SK-N-SH (cell line): ENCODE measurements at regions not wholly inside any gene's neighbourhood (a gene's known extent, or its start where the extent isn't known, plus 50 kb on each side); places are given as distances from the start of the nearest gene placed in this dataset.

ENCODE experiments used
- CTCF ChIA-PET: fragments of 300-600, 350-600 bp; formaldehyde crosslinking; extraction: SDS; loops from one replicate; lab custom pipeline; 2021; lab: Yijun Ruan, JAX
- POLR2A ChIA-PET: fragments of 350-600 bp; sonication (Branson Sonifier 250); formaldehyde crosslinking; extraction: SDS; loops from one replicate; lab custom pipeline; 2020; ENCODE audit warnings: antibody characterized with exemption, inconsistent platforms; lab: Yijun Ruan, JAX
- DNase-seq: peaks from one replicate; pipeline ENCODE4 v3.0.0; 2012
- H2AFZ ChIP-seq: fragments of 200-600 bp; sonication (generic); 2 replicates; pipeline ENCODE4 v1.8.1; 2016; ENCODE audit warnings: antibody characterized with exemption, mild to moderate bottlenecking, low read depth
- H3F3A ChIP-seq: fragments of 200-600 bp; sonication (generic); replicated peaks from 2 replicates; pipeline ENCODE3; 2016; ENCODE audit warnings: antibody characterized with exemption, mild to moderate bottlenecking; ENCODE audit not compliant: insufficient read depth
- H3K27ac ChIP-seq, 2 experiments: fragments of 200-500 bp in 1 of 2; fragments of 200-600 bp in 1 of 2; sonication (Bioruptor generic) in 1 of 2; sonication (generic), shearing (Covaris generic) in 1 of 2; 2 replicates each; pipeline versions ENCODE4 v1.5.1 to v1.6.1; 2014 to 2016; ENCODE audit warnings: low read depth in 2 of 2, inconsistent platforms in 1 of 2, low read length in 1 of 2, mild to moderate bottlenecking in 1 of 2, mixed read lengths in 1 of 2
- H3K27me3 ChIP-seq: fragments of 200-600 bp; sonication (generic), shearing (Covaris generic); 2 replicates; pipeline ENCODE4 v1.6.1; 2016; ENCODE audit warnings: mixed run types; ENCODE audit not compliant: insufficient read depth
- H3K36me3 ChIP-seq, 2 experiments: fragments of 200-500 bp in 1 of 2; fragments of 200-600 bp in 1 of 2; sonication (Bioruptor generic) in 1 of 2; sonication (generic) in 1 of 2; replicated peaks in 1 of 2; 2 replicates each; pipeline versions ENCODE3 to v1.5.1; 2014 to 2016; ENCODE audit warnings: low read length in 1 of 2, mild to moderate bottlenecking in 1 of 2; ENCODE audit not compliant: insufficient read depth in 2 of 2, control insufficient read depth in 1 of 2
- H3K4me1 ChIP-seq, 2 experiments: fragments of 200-500 bp in 1 of 2; fragments of 200-600 bp in 1 of 2; sonication (Bioruptor generic) in 1 of 2; sonication (generic), shearing (Covaris generic) in 1 of 2; 2 replicates each; pipeline versions ENCODE4 v1.5.1 to v1.6.1; 2014 to 2016; ENCODE audit warnings: low read depth in 1 of 2, low read length in 1 of 2, mixed run types in 1 of 2; ENCODE audit not compliant: insufficient read depth in 2 of 2, control insufficient read depth in 1 of 2
- H3K4me2 ChIP-seq: fragments of 200-600 bp; sonication (generic), shearing (Covaris generic); 2 replicates; pipeline ENCODE4 v1.6.1; 2017; ENCODE audit warnings: mixed run types
- H3K4me3 ChIP-seq, 2 experiments: fragments of 200-500 bp in 1 of 2; fragments of 200-600 bp in 1 of 2; sonication (Bioruptor generic) in 1 of 2; sonication (generic), shearing (Covaris generic) in 1 of 2; 2 replicates each; pipeline versions ENCODE4 v1.5.1 to v1.8.1; 2014 to 2016; ENCODE audit warnings: low read depth in 2 of 2, inconsistent platforms in 1 of 2, low read length in 1 of 2, mild to moderate bottlenecking in 1 of 2, mixed read lengths in 1 of 2, moderate library complexity in 1 of 2
- H3K79me2 ChIP-seq: fragments of 200-600 bp; sonication (generic); 2 replicates; pipeline ENCODE4 v1.8.1; 2017; ENCODE audit warnings: mild to moderate bottlenecking; ENCODE audit not compliant: insufficient read depth
- H3K9ac ChIP-seq: fragments of 200-600 bp; sonication (generic); 2 replicates; pipeline ENCODE4 v1.6.1; 2017; ENCODE audit warnings: mixed run types
- H3K9me2 ChIP-seq: fragments of 200-600 bp; sonication (generic); 2 replicates; pipeline ENCODE4 v1.6.1; 2017; ENCODE audit warnings: mixed run types
- H3K9me3 ChIP-seq: fragments of 200-600 bp; sonication (generic); 2 replicates; pipeline ENCODE4 v1.6.1; 2017; ENCODE audit warnings: mixed run types, mild to moderate bottlenecking, moderate library complexity
- H4K20me1 ChIP-seq: fragments of 200-600 bp; sonication (generic); 2 replicates; pipeline ENCODE4 v1.6.1; 2017; ENCODE audit warnings: mild to moderate bottlenecking, mixed run types; ENCODE audit not compliant: insufficient read depth
- ELF1 ChIP-seq: IDR thresholded peaks from 2 replicates; pipeline ENCODE4 v1.4.0; 2012
- EP300 ChIP-seq, 2 experiments: IDR thresholded peaks; 2 replicates each; pipeline versions ENCODE4 v1.4.0 to v1.6.1; 2012; ENCODE audit warnings: borderline replicate concordance in 1 of 2, low read depth in 1 of 2, low read length in 1 of 2
- FOSL2 ChIP-seq: IDR thresholded peaks from 2 replicates; pipeline ENCODE4 v1.4.0; 2012; ENCODE audit warnings: low read depth, mild to moderate bottlenecking, moderate library complexity, borderline replicate concordance
- FOXJ3 ChIP-seq: sonication (generic); formaldehyde crosslinking; IDR thresholded peaks from 2 replicates; pipeline ENCODE4 v1.5.1; 2020; ENCODE audit warnings: mild to moderate bottlenecking, missing genetic modification reagents
- MEF2A ChIP-seq: IDR thresholded peaks from 2 replicates; pipeline ENCODE4 v1.4.0; 2012; ENCODE audit warnings: low read depth, borderline replicate concordance
- NFIC ChIP-seq: IDR thresholded peaks from 2 replicates; pipeline ENCODE4 v1.4.0; 2012; ENCODE audit warnings: borderline replicate concordance
- NRF1 ChIP-seq: IDR thresholded peaks from 2 replicates; pipeline ENCODE4 v1.6.1; 2012; ENCODE audit warnings: low read depth, mild to moderate bottlenecking, low read length
- POLR2AphosphoS5 ChIP-seq: IDR thresholded peaks from 2 replicates; pipeline ENCODE4 v1.6.1; 2012; ENCODE audit warnings: low read depth, low read length
- RAD21 ChIP-seq: IDR thresholded peaks from 2 replicates; pipeline ENCODE4 v1.6.1; 2012; ENCODE audit warnings: mild to moderate bottlenecking, low read length
- RCOR1 ChIP-seq: fragments of 150-350 bp; IDR thresholded peaks from 2 replicates; pipeline ENCODE4 v1.6.1; 2017; ENCODE audit warnings: antibody characterized with exemption, low read length
- RFX5 ChIP-seq: IDR thresholded peaks from 2 replicates; pipeline ENCODE4 v1.6.1; 2012; ENCODE audit warnings: mild to moderate bottlenecking, improper control_type of control experiment, low read length
- RXRA ChIP-seq: IDR thresholded peaks from 2 replicates; pipeline ENCODE4 v1.4.0; 2012; ENCODE audit warnings: low read depth, mild to moderate bottlenecking, borderline replicate concordance
- SIN3A ChIP-seq: IDR thresholded peaks from 2 replicates; pipeline ENCODE4 v1.6.1; 2012; ENCODE audit warnings: low read depth, mild to moderate bottlenecking, low read length, moderate library complexity, borderline replicate concordance
- SMC3 ChIP-seq: IDR thresholded peaks from 2 replicates; pipeline ENCODE4 v1.6.1; 2012; ENCODE audit warnings: low read depth, low read length, improper control_type of control experiment
- TCF12 ChIP-seq: IDR thresholded peaks from 2 replicates; pipeline ENCODE4 v1.4.0; 2012
- TEAD4 ChIP-seq: IDR thresholded peaks from 2 replicates; pipeline ENCODE4 v1.4.0; 2012; ENCODE audit warnings: mild to moderate bottlenecking, borderline replicate concordance; ENCODE audit not compliant: insufficient read depth
- YY1 ChIP-seq: IDR thresholded peaks from 2 replicates; pipeline ENCODE4 v1.4.0; 2012; ENCODE audit warnings: low read depth, mild to moderate bottlenecking
- WGBS: methylation state at CpG from one replicate; pipeline ENCODE4 v1.1.6; 2017; ENCODE audit warnings: low lambda C conversion rate; 5-methylcytosine and 5-hydroxymethylcytosine counted together
- TF ChIP-seq, protein P1 (sequence below): IDR thresholded peaks from 2 replicates; pipeline ENCODE4 v1.6.1; 2012; ENCODE audit warnings: mild to moderate bottlenecking, low read depth, low read length, moderate library complexity
- TF ChIP-seq, protein P2 (sequence below): IDR thresholded peaks from 2 replicates; pipeline ENCODE4 v1.4.0; 2012; ENCODE audit warnings: low read depth, borderline replicate concordance
- TF ChIP-seq, protein P3 (sequence below): IDR thresholded peaks from 2 replicates; pipeline ENCODE4 v1.4.0; 2012; ENCODE audit warnings: low read depth

DNA sequence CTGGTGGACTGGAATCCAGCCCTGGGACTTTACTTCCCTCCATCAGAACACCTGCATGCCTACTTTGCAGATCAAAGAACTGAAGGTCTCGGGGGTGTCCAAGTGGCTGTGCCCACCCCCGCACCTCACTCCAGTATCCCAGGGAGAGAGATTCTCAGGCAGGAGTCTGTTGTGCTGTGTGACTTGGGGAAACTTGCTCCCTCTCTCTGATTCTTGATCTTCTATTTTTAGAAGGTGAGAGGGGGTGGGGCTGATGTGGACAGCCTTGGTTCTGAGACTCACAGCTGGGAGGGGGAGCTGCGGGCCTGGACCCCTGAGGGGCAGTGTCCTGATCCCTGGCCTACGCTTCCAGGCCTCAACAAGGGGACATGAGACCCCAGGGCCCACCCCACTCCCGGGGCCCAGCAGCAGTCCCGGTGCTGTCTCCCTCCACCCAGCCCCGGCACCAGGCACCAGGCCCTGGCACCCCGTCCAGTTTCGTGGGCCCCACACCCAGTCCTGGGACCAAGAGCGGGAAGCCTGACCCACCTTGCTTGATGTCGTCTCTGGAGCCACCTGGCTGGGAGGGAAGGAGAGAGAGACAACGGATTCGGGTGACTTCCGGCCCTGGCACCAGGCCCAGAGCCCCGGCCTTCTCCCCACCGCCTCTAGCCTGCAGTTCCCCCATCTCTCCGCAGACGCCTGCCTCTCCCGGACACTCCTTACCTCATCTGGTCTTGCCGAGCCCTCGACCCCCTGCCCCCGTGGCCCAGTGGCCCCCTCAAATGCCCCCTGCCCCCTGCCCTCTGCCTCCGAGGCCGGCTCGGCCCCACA, 74.0 kb upstream of the SPTLC1 start (continued):
- TF ChIP-seq FOSL2 (no peak), ELF1 (no peak), YY1 (no peak), SIN3A (no peak)
- TF ChIP-seq, protein P1, sequence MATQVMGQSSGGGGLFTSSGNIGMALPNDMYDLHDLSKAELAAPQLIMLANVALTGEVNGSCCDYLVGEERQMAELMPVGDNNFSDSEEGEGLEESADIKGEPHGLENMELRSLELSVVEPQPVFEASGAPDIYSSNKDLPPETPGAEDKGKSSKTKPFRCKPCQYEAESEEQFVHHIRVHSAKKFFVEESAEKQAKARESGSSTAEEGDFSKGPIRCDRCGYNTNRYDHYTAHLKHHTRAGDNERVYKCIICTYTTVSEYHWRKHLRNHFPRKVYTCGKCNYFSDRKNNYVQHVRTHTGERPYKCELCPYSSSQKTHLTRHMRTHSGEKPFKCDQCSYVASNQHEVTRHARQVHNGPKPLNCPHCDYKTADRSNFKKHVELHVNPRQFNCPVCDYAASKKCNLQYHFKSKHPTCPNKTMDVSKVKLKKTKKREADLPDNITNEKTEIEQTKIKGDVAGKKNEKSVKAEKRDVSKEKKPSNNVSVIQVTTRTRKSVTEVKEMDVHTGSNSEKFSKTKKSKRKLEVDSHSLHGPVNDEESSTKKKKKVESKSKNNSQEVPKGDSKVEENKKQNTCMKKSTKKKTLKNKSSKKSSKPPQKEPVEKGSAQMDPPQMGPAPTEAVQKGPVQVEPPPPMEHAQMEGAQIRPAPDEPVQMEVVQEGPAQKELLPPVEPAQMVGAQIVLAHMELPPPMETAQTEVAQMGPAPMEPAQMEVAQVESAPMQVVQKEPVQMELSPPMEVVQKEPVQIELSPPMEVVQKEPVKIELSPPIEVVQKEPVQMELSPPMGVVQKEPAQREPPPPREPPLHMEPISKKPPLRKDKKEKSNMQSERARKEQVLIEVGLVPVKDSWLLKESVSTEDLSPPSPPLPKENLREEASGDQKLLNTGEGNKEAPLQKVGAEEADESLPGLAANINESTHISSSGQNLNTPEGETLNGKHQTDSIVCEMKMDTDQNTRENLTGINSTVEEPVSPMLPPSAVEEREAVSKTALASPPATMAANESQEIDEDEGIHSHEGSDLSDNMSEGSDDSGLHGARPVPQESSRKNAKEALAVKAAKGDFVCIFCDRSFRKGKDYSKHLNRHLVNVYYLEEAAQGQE: no peak

DNA sequence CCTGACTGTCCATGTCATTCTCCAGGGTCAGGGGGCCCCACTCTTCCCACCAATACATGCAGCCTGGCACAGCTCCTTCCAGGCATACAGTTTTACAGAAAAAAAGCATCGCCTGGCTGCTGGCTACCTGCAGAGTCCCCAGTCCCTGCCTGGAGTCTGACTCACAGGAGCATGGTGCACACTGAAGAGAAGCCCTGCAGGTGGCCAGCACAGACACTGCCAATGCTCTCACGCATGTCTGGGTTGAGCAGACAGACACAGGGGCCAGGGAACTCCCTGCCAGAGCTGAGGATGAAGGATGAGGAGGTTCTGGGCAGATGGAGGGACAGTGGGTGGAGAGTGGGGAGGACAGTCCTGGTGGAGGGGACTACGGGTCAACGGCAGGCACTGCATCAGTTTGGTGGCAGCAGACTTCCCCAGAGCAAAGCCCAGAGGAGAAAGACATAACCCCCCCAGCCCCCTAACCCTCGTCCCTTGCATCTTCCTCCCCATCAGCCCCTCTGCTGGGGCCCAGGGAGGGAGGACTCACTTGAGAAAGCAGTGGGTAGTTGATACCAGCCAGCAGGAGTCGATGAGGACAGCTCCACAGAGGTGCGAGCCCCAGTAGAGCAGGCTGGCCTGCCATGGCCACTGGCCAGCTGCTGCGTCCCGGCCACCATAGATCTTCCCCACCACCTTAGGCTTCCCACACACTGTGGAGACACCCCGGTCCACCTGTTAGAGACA, 72.9 kb upstream of the SPTLC1 start:
- Histone ChIP-seq H3K4me2 (no peak overlapping the region), H2AFZ (no peak overlapping the region), H3K9me2 (no peaks in the 10 kb centered on the region), H3K27me3 (no peaks in the 10 kb centered on the region), H3K4me1 (no peaks in the 10 kb centered on the region; a peak in 1 of 4 replicates), H4K20me1 (no peaks in the 10 kb centered on the region), H3K9ac (no peak overlapping the region), H3F3A (no peaks in the 10 kb centered on the region), H3K79me2 (no peaks in the 10 kb centered on the region), H3K36me3 (no peaks in the 10 kb centered on the region), H3K4me3 (no peak overlapping the region), H3K27ac (no peak overlapping the region), H3K9me3 (no peaks in the 10 kb centered on the region)
- DNase-seq: no peak
- ChIA-PET POLR2A (no interaction called here), CTCF (interaction anchor here (0.7 kb wide), 1 partner anchor 47 kb away, joined by 3 read pairs; no protein-coding TSS in a partner anchor)
- WGBS: 33% methylated on average over 3 of the region's 10 CpGs
- TF ChIP-seq NRF1 (no peak), NFIC (no peak), TCF12 (no peak), RCOR1 (no peak), SMC3 (no peak), SIN3A (no peak), RXRA (no peak), YY1 (no peak), TEAD4 (no peak), RAD21 (no peak), POLR2AphosphoS5 (no peak), MEF2A (no peak), FOXJ3 (CRISPR knock-in tag) (no peak), EP300 (IDR thresholded peaks at IDR 0.05; ENCODE audit: borderline replicate concordance in 1 of 2, low read depth in 1 of 2, low read length in 1 of 2) (no peak), RFX5 (no peak)
- TF ChIP-seq, protein P1: no peak
- TF ChIP-seq, protein P2, sequence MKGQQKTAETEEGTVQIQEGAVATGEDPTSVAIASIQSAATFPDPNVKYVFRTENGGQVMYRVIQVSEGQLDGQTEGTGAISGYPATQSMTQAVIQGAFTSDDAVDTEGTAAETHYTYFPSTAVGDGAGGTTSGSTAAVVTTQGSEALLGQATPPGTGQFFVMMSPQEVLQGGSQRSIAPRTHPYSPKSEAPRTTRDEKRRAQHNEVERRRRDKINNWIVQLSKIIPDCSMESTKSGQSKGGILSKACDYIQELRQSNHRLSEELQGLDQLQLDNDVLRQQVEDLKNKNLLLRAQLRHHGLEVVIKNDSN: no peak
- TF ChIP-seq, protein P3, sequence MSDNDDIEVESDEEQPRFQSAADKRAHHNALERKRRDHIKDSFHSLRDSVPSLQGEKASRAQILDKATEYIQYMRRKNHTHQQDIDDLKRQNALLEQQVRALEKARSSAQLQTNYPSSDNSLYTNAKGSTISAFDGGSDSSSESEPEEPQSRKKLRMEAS: no peak
